Mesendoderm (in vitro differentiated cells): ENCODE measurements at regions not wholly inside any gene's neighbourhood (a gene's known extent, or its start where the extent isn't known, plus 50 kb on each side); places are given as distances from the start of the nearest gene placed in this dataset.

Source experiments
- DNase-seq: peaks from one replicate; pipeline ENCODE4 v3.0.0; 2013
- H2AK5ac ChIP-seq: 2 replicates; pipeline ENCODE4 v1.6.1; 2013; ENCODE audit warnings: low read length, inconsistent platforms
- H2BK120ac ChIP-seq: 2 replicates; pipeline ENCODE4 v1.6.1; 2013; ENCODE audit warnings: low read depth, mild to moderate bottlenecking, low read length, moderate library complexity, mixed read lengths
- H2BK15ac ChIP-seq: replicated peaks from 2 replicates; pipeline ENCODE4 v1.6.1; 2013; ENCODE audit warnings: low read depth, mild to moderate bottlenecking, moderate library complexity
- H2BK5ac ChIP-seq: 2 replicates; pipeline ENCODE4 v1.6.1; 2013; ENCODE audit warnings: low read length, inconsistent platforms
- H3K18ac ChIP-seq: 2 replicates; pipeline ENCODE4 v1.6.1; 2013; ENCODE audit warnings: mild to moderate bottlenecking, low read length, mixed read lengths
- H3K23ac ChIP-seq: one replicate; pipeline ENCODE4 v1.6.1; 2013; ENCODE audit warnings: low read length
- H3K27ac ChIP-seq: 2 replicates; pipeline ENCODE4 v1.5.1; 2013; ENCODE audit warnings: low read depth, mild to moderate bottlenecking, inconsistent platforms, low read length, moderate library complexity
- H3K27me3 ChIP-seq: 2 replicates; pipeline ENCODE4 v1.6.1; 2013; ENCODE audit warnings: low read length, control low read depth, mild to moderate bottlenecking, inconsistent platforms; ENCODE audit not compliant: insufficient read depth, poor library complexity
- H3K36me3 ChIP-seq: 2 replicates; pipeline ENCODE4 v1.6.1; 2013; ENCODE audit warnings: low read length, inconsistent platforms; ENCODE audit not compliant: control insufficient read depth, insufficient read depth
- H3K4ac ChIP-seq: one replicate; pipeline ENCODE4 v1.6.1; 2013; ENCODE audit warnings: low read depth, mild to moderate bottlenecking, low read length, moderate library complexity
- H3K4me1 ChIP-seq: 2 replicates; pipeline ENCODE4 v1.6.1; 2013; ENCODE audit warnings: low read depth, low read length, inconsistent platforms; ENCODE audit not compliant: control insufficient read depth
- H3K4me2 ChIP-seq: 2 replicates; pipeline ENCODE4 v1.6.1; 2013; ENCODE audit warnings: low read length
- H3K4me3 ChIP-seq: 2 replicates; pipeline ENCODE4 v1.5.1; 2013; ENCODE audit warnings: mild to moderate bottlenecking, low read length
- H3K56ac ChIP-seq: one replicate; pipeline ENCODE4 v1.6.1; 2013; ENCODE audit warnings: low read length
- H3K79me1 ChIP-seq: 2 replicates; pipeline ENCODE4 v1.6.1; 2013; ENCODE audit warnings: low read length, inconsistent platforms
- H3K79me2 ChIP-seq: 2 replicates; pipeline ENCODE4 v1.6.1; 2013; ENCODE audit warnings: mild to moderate bottlenecking, low read length; ENCODE audit not compliant: control insufficient read depth, insufficient read depth
- H3K9ac ChIP-seq: 2 replicates; pipeline ENCODE4 v1.6.1; 2013; ENCODE audit warnings: low read length, inconsistent platforms
- H4K5ac ChIP-seq: one replicate; pipeline ENCODE4 v1.6.1; 2013; ENCODE audit warnings: low read length
- H4K8ac ChIP-seq: one replicate; pipeline ENCODE4 v1.6.1; 2013; ENCODE audit warnings: low read depth, mild to moderate bottlenecking, control low read depth, low read length, moderate library complexity
- WGBS: extraction: QIAGEN DNeasy Blood & Tissue Kit; methylation state at CpG from one replicate; pipeline ENCODE4 v1.1.7; 2013; ENCODE audit warnings: low lambda C conversion rate, missing lambda C conversion rate; ENCODE audit not compliant: insufficient coverage; ENCODE audit errors: extremely low coverage; 5-methylcytosine and 5-hydroxymethylcytosine counted together

DNA sequence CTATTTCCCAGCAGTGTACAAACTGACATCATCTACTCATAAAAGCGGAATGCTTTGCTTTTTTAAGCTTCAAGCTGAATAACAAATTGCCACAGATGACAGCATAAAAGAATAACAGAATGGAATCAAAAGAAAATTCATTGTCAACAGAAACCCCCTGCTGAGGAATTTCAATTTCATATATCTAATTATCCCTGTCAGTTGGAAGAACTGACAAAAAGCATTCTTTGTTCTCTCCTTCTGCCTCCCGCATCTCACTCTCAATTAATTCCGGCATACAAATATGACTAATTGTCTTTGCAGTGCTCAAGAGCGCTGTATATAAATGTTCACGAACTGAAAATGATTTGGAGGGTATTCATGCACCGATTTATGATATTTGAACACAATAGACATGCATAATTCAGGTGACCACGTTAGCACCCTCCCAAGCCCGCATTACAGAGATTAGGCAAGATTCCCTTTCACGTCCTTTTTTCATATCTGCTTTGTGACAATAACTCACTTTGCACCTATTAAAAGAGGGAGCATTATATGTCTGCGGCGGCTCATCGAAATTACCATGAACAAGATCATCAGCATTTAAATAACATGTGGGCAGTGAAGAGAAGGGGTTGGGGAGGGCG is 277.7 kb upstream of the SALL3 start:
- no CpG with 5 or more reads among the region's 13 CpGs for WGBS
- Histone ChIP-seq H3K27me3 (no peaks in the 10 kb centered on the region), H3K4me1 (no peaks in the 10 kb centered on the region), H3K27ac (no peak overlapping the region), H2BK15ac (no peak overlapping the region), H2BK5ac (no peak overlapping the region), H3K23ac (no peak overlapping the region), H4K8ac (no peak overlapping the region), H3K79me2 (no peaks in the 10 kb centered on the region), H3K9ac (no peak overlapping the region), H3K36me3 (no peaks in the 10 kb centered on the region), H3K4me3 (no peak overlapping the region), H3K79me1 (no peaks in the 10 kb centered on the region), H3K56ac (no peak overlapping the region), H2BK120ac (no peak overlapping the region), H3K4me2 (no peak overlapping the region), H4K5ac (no peak overlapping the region), H3K4ac (no peak overlapping the region), H3K18ac (no peak overlapping the region), H2AK5ac (no peak overlapping the region)
- no peak for DNase-seq

DNA sequence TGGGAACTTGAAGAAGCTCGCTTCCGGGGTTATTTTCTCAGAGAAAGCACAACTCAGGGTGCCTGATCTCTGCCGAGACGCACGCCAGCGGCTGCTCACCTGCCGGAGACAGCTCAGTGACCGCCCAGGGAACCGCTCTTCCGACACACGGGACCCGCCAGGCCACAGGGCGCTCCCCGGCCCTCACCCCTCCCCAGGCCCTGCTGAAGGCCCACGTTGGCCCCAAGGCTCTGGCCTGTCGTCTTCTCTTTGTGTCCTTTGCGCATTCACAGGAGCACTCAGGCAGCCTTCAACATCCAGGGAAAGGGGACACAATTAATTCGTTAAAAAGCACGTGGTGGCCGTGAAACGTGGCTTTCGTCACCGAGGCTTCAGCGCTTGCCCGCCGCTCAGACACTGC is 276.3 kb upstream of the SALL3 start:
- Histone ChIP-seq H3K23ac (no peak overlapping the region), H4K8ac (no peak overlapping the region), H3K36me3 (no peaks in the 10 kb centered on the region), H3K18ac (no peak overlapping the region), H2BK15ac (no peak overlapping the region), H3K4me1 (no peaks in the 10 kb centered on the region), H3K27ac (no peak overlapping the region), H2BK120ac (no peak overlapping the region), H4K5ac (no peak overlapping the region), H2BK5ac (no peak overlapping the region), H3K79me2 (no peaks in the 10 kb centered on the region), H2AK5ac (no peak overlapping the region), H3K79me1 (no peaks in the 10 kb centered on the region), H3K4ac (no peak overlapping the region), H3K9ac (no peak overlapping the region), H3K27me3 (no peaks in the 10 kb centered on the region), H3K4me2 (no peak overlapping the region), H3K56ac (no peak overlapping the region), H3K4me3 (no peak overlapping the region)
- no peak for DNase-seq
- WGBS, result no CpG with 5 or more reads among the region's 26 CpGs

DNA sequence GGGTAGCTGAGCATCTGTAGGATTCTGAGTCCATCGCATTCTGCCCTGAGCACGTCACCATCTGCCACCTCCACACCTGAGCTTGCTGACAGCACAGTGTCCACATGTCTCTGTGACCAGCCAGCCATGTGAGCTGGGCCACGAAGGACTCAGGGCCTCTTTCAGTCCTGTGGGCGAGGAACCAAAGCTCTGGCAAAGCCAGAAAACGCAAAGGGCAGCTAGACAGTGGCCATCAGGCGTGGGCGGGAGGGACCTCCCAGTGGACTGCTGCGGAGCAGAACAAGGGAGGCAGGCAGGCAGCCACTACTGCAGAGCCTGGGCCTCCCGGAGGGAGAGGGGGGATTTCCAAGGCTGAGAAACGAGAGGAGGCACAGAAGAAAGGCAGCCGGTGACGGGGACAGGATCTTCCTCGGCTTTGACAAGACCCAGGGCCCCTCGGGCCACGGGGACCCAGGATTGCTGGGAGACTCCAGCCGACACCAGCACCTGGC is 274.6 kb upstream of the SALL3 start:
- Histone ChIP-seq H4K8ac (no peak overlapping the region), H3K4ac (no peak overlapping the region), H2BK120ac (no peak overlapping the region), H3K27ac (no peak overlapping the region), H3K23ac (no peak overlapping the region), H3K79me1 (no peaks in the 10 kb centered on the region), H3K9ac (no peak overlapping the region), H3K36me3 (no peaks in the 10 kb centered on the region), H2BK15ac (no peak overlapping the region), H4K5ac (no peak overlapping the region), H3K79me2 (no peaks in the 10 kb centered on the region), H3K4me3 (no peak overlapping the region), H3K27me3 (no peaks in the 10 kb centered on the region), H2BK5ac (no peak overlapping the region), H3K4me1 (no peaks in the 10 kb centered on the region), H3K18ac (no peak overlapping the region), H2AK5ac (no peak overlapping the region), H3K56ac (no peak overlapping the region), H3K4me2 (no peak overlapping the region)
- WGBS, result no CpG with 5 or more reads among the region's 16 CpGs
- DNase-seq, result no peak

GRCh38 chr18:78709261-78709809 is 270.3 kb upstream of the SALL3 start:
- no peak overlapping the region for H2BK15ac ChIP-seq
- H3K36me3 ChIP-seq, result no peaks in the 10 kb centered on the region
- H3K27ac ChIP-seq, result no peak overlapping the region
- no CpG with 5 or more reads among the region's 8 CpGs for WGBS
- H3K9ac ChIP-seq, result no peak overlapping the region
- H3K4ac ChIP-seq, result no peak overlapping the region
- H2BK120ac ChIP-seq, result no peak overlapping the region
- no peaks in the 10 kb centered on the region for H3K27me3 ChIP-seq
- H2BK5ac ChIP-seq, result no peak overlapping the region
- no peak overlapping the region for H4K5ac ChIP-seq
- no peaks in the 10 kb centered on the region for H3K79me1 ChIP-seq
- no peak overlapping the region for H3K23ac ChIP-seq
- no peak overlapping the region for H2AK5ac ChIP-seq
- no peak overlapping the region for H3K18ac ChIP-seq
- H4K8ac ChIP-seq, result no peak overlapping the region
- H3K79me2 ChIP-seq, result no peaks in the 10 kb centered on the region
- no peak for DNase-seq
- H3K4me3 ChIP-seq, result no peak overlapping the region
- no peak overlapping the region for H3K56ac ChIP-seq
- no peak overlapping the region for H3K4me2 ChIP-seq
- no peaks in the 10 kb centered on the region for H3K4me1 ChIP-seq

GRCh38 chr18:78711316-78711715 is 268.3 kb upstream of the SALL3 start:
- no peak for DNase-seq
- H3K4me3 ChIP-seq, result no peak overlapping the region
- no peak overlapping the region for H3K4me2 ChIP-seq
- no CpG with 5 or more reads among the region's 8 CpGs for WGBS
- H2BK5ac ChIP-seq, result no peak overlapping the region
- no peak overlapping the region for H3K18ac ChIP-seq
- H4K5ac ChIP-seq, result no peak overlapping the region
- no peak overlapping the region for H3K27ac ChIP-seq
- H3K79me2 ChIP-seq, result no peaks in the 10 kb centered on the region
- no peaks in the 10 kb centered on the region for H3K4me1 ChIP-seq
- H3K56ac ChIP-seq, result no peak overlapping the region
- H3K23ac ChIP-seq, result no peak overlapping the region
- H2AK5ac ChIP-seq, result no peak overlapping the region
- H3K36me3 ChIP-seq, result no peaks in the 10 kb centered on the region
- H4K8ac ChIP-seq, result no peak overlapping the region
- no peak overlapping the region for H3K4ac ChIP-seq
- H2BK120ac ChIP-seq, result no peak overlapping the region
- H3K79me1 ChIP-seq, result no peaks in the 10 kb centered on the region
- H3K9ac ChIP-seq, result no peak overlapping the region
- H2BK15ac ChIP-seq, result no peak overlapping the region
- no peaks in the 10 kb centered on the region for H3K27me3 ChIP-seq

DNA sequence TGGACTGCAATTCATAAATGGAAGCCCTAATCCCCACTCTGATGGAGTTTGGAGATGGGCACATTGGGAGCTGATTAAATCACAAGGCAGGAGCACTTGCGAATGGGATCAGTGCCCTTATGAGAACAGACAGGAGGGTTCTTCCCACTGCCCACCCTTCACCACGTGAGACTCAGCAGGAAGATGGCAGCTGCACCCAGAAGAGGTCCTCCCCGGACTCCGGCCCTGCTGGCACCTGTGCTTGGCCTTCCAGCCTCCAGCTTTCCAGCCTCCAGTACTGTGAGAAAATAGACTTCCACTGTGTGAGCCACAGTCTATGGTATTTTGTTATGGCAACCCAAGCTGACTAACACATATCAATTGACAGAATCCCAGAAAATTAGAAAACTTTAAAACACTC is 267.6 kb upstream of the SALL3 start:
- Histone ChIP-seq H2AK5ac (no peak overlapping the region), H3K4me1 (no peaks in the 10 kb centered on the region), H3K36me3 (no peaks in the 10 kb centered on the region), H3K4me2 (no peak overlapping the region), H3K4me3 (no peak overlapping the region), H3K79me1 (no peaks in the 10 kb centered on the region), H3K23ac (no peak overlapping the region), H3K18ac (no peak overlapping the region), H2BK5ac (no peak overlapping the region), H3K9ac (no peak overlapping the region), H2BK120ac (no peak overlapping the region), H3K27ac (no peak overlapping the region), H3K79me2 (no peaks in the 10 kb centered on the region), H3K27me3 (no peaks in the 10 kb centered on the region), H3K56ac (no peak overlapping the region), H2BK15ac (no peak overlapping the region), H3K4ac (no peak overlapping the region), H4K8ac (no peak overlapping the region), H4K5ac (no peak overlapping the region)
- no peak for DNase-seq
- WGBS, result no CpG with 5 or more reads among the region's 4 CpGs
